H1 (cell line): ENCODE measurements at regions not wholly inside any gene's neighbourhood (a gene's known extent, or its start where the extent isn't known, plus 50 kb on each side); places are given as distances from the start of the nearest gene placed in this dataset.

Experiments
- CTCF ChIA-PET: fragments of 300-600 bp; sonication (Branson Sonifier 250); formaldehyde crosslinking; loops from one replicate; lab custom pipeline; 2021; ENCODE audit not compliant: partially characterized antibody; lab: Charles Lee
- POLR2A ChIA-PET: fragments of 300-600 bp; sonication (Branson Sonifier 250); formaldehyde crosslinking; loops from one replicate; lab custom pipeline; 2021; ENCODE audit warnings: inconsistent platforms; ENCODE audit not compliant: partially characterized antibody; lab: Charles Lee
- DNase-seq, 2 experiments: peaks; one replicate each; pipeline versions ENCODE4 v3.0.0 to v3.0.0-alpha.2; 2010 to 2022; ENCODE audit warnings: low spot score in 2 of 2, low read depth in 1 of 2, mixed read lengths in 1 of 2
- FAIRE-seq: peaks from 2 replicates; lab custom pipeline; 2011; peaks lifted over from hg19 to GRCh38; lab: Jason Lieb, UNC
- H2AFZ ChIP-seq: 2 replicates; pipeline ENCODE4 v1.8.1; 2012; ENCODE audit warnings: low read length, inconsistent platforms
- H2AK5ac ChIP-seq: 2 replicates; pipeline ENCODE4 v1.6.1; 2013; ENCODE audit warnings: low read depth, low read length
- H2BK120ac ChIP-seq: replicated peaks from 2 replicates; pipeline ENCODE3; 2013; ENCODE audit warnings: low read depth, low read length, inconsistent platforms
- H2BK12ac ChIP-seq: 2 replicates; pipeline ENCODE4 v1.6.1; 2013; ENCODE audit warnings: low read depth, low read length
- H2BK15ac ChIP-seq: 2 replicates; pipeline ENCODE4 v1.6.1; 2013; ENCODE audit warnings: low read length
- H2BK20ac ChIP-seq: 2 replicates; pipeline ENCODE4 v1.6.1; 2013; ENCODE audit warnings: low read length
- H2BK5ac ChIP-seq: 2 replicates; pipeline ENCODE4 v1.6.1; 2013; ENCODE audit warnings: low read depth, low read length
- H3K14ac ChIP-seq: 2 replicates; pipeline ENCODE4 v1.6.1; 2013; ENCODE audit warnings: inconsistent platforms; ENCODE audit not compliant: insufficient read length
- H3K18ac ChIP-seq: 2 replicates; pipeline ENCODE4 v1.6.1; 2013; ENCODE audit warnings: low read length; ENCODE audit errors: extremely low read depth
- H3K23ac ChIP-seq: 2 replicates; pipeline ENCODE4 v1.6.1; 2013; ENCODE audit warnings: inconsistent platforms; ENCODE audit not compliant: insufficient read length
- H3K23me2 ChIP-seq: 2 replicates; pipeline ENCODE4 v1.6.1; 2013; ENCODE audit warnings: low read depth, low read length
- H3K27ac ChIP-seq: 2 replicates; pipeline ENCODE4 v1.6.1; 2011; ENCODE audit warnings: low read depth, low read length, inconsistent platforms
- H3K27me3 ChIP-seq, 4 experiments: replicated peaks in 1 of 4; 1 replicate in 1 of 4; 2 replicates in 3 of 4; pipeline versions ENCODE4 v1.6.1 to v1.8.1; 2011 to 2013; ENCODE audit warnings: low read length in 3 of 4, mild to moderate bottlenecking in 3 of 4, inconsistent platforms in 2 of 4, mixed read lengths in 2 of 4, moderate library complexity in 1 of 4; ENCODE audit not compliant: control insufficient read depth in 3 of 4, insufficient read depth in 3 of 4; ENCODE audit errors: extremely low read depth in 1 of 4
- H3K36me3 ChIP-seq, 4 experiments: 2 replicates each; pipeline versions ENCODE4 v1.6.1 to v1.8.1; 2011 to 2013; ENCODE audit warnings: mild to moderate bottlenecking in 4 of 4, low read length in 3 of 4, moderate library complexity in 2 of 4, control low read depth in 1 of 4, inconsistent platforms in 1 of 4; ENCODE audit not compliant: insufficient read depth in 4 of 4, control insufficient read depth in 2 of 4
- H3K4ac ChIP-seq: replicated peaks from 2 replicates; pipeline ENCODE3; 2013; ENCODE audit warnings: low read length, low read depth, mixed read lengths, inconsistent platforms; ENCODE audit not compliant: insufficient read length
- H3K4me1 ChIP-seq, 4 experiments: replicated peaks in 1 of 4; 1 replicate in 1 of 4; 2 replicates in 3 of 4; pipeline versions ENCODE4 v1.6.1 to v1.8.1; 2011 to 2013; ENCODE audit warnings: low read length in 3 of 4, inconsistent platforms in 2 of 4, mixed read lengths in 1 of 4; ENCODE audit not compliant: insufficient read depth in 4 of 4, control insufficient read depth in 3 of 4
- H3K4me2 ChIP-seq, 2 experiments: 2 replicates each; pipeline versions ENCODE4 v1.6.1 to v1.8.1; 2011 to 2013; ENCODE audit warnings: low read depth in 2 of 2, low read length in 2 of 2, control low read depth in 1 of 2, inconsistent platforms in 1 of 2, mild to moderate bottlenecking in 1 of 2; ENCODE audit not compliant: insufficient read depth in 1 of 2
- H3K4me3 ChIP-seq, 4 experiments: fragments of 200-600, 300-600 bp in 1 of 4; sonication (generic), shearing (Covaris generic), sonication (Bioruptor Twin) in 1 of 4; 2 replicates each; pipeline versions ENCODE4 v1.5.1 to v1.8.1; 2011 to 2016; ENCODE audit warnings: low read length in 4 of 4, low read depth in 3 of 4, control low read depth in 2 of 4, inconsistent platforms in 2 of 4, mild to moderate bottlenecking in 2 of 4, mixed read lengths in 1 of 4, moderate library complexity in 1 of 4; ENCODE audit not compliant: insufficient read depth in 2 of 4; ENCODE audit errors: extremely low read depth in 1 of 4
- H3K56ac ChIP-seq: replicated peaks from 2 replicates; pipeline ENCODE3; 2013; ENCODE audit warnings: low read depth, mild to moderate bottlenecking, mixed read lengths, low read length, inconsistent platforms; ENCODE audit not compliant: insufficient read length
- H3K79me1 ChIP-seq: 2 replicates; pipeline ENCODE4 v1.6.1; 2013; ENCODE audit warnings: low read depth, low read length, control low read depth
- H3K79me2 ChIP-seq, 2 experiments: 2 replicates each; pipeline versions ENCODE4 v1.6.1 to v1.8.1; 2012 to 2013; ENCODE audit warnings: low read length in 2 of 2, mild to moderate bottlenecking in 2 of 2, inconsistent platforms in 1 of 2; ENCODE audit not compliant: insufficient read depth in 2 of 2, control insufficient read depth in 1 of 2
- H3K9ac ChIP-seq, 4 experiments: replicated peaks in 1 of 4; 1 replicate in 1 of 4; 2 replicates in 3 of 4; pipeline versions ENCODE4 v1.6.1 to v1.8.1; 2011 to 2013; ENCODE audit warnings: low read depth in 3 of 4, low read length in 3 of 4, control low read depth in 2 of 4, mild to moderate bottlenecking in 2 of 4, moderate library complexity in 2 of 4, inconsistent platforms in 1 of 4; ENCODE audit errors: extremely low read depth in 1 of 4
- H3K9me3 ChIP-seq, 2 experiments: 2 replicates each; pipeline versions ENCODE4 v1.6.1 to v1.8.1; 2012 to 2013; ENCODE audit warnings: mild to moderate bottlenecking in 2 of 2, moderate library complexity in 2 of 2, control low read depth in 1 of 2, inconsistent platforms in 1 of 2, low read depth in 1 of 2, low read length in 1 of 2, mixed read lengths in 1 of 2; ENCODE audit not compliant: insufficient read depth in 2 of 2
- H4K20me1 ChIP-seq, 2 experiments: replicated peaks in 1 of 2; 2 replicates each; pipeline versions ENCODE3 to v1.8.1; 2011 to 2013; ENCODE audit warnings: inconsistent platforms in 2 of 2, low read length in 2 of 2, mild to moderate bottlenecking in 1 of 2; ENCODE audit not compliant: insufficient read depth in 2 of 2, control insufficient read depth in 1 of 2
- H4K5ac ChIP-seq: 2 replicates; pipeline ENCODE4 v1.6.1; 2013; ENCODE audit warnings: low read length, low read depth, mixed read lengths, inconsistent platforms; ENCODE audit not compliant: insufficient read length
- H4K8ac ChIP-seq: 2 replicates; pipeline ENCODE4 v1.8.0; 2013; ENCODE audit warnings: mild to moderate bottlenecking, moderate library complexity, low read length, inconsistent platforms; ENCODE audit not compliant: insufficient read depth; ENCODE audit errors: extremely low read depth
- H4K91ac ChIP-seq: replicated peaks from 2 replicates; pipeline ENCODE3; 2013; ENCODE audit warnings: low read length, mixed read lengths, inconsistent platforms; ENCODE audit not compliant: insufficient read length
- CTCF ChIP-seq, 3 experiments: IDR thresholded peaks; 1 replicate in 2 of 3; 2 replicates in 1 of 3; pipeline versions ENCODE4 v1.5.1 to v1.6.1; 2011; ENCODE audit warnings: low read length in 3 of 3, mild to moderate bottlenecking in 3 of 3, inconsistent platforms in 2 of 3, low read depth in 1 of 3, moderate library complexity in 1 of 3; ENCODE audit not compliant: insufficient read depth in 1 of 3; ENCODE audit errors: control extremely low read depth in 1 of 3
- GTF2F1 ChIP-seq: IDR thresholded peaks from 2 replicates; pipeline ENCODE4 v1.6.1; 2012; ENCODE audit warnings: low read depth, low read length, improper control_type of control experiment, borderline replicate concordance
- POLR2A ChIP-seq, 2 experiments: IDR thresholded peaks; 1 replicate in 1 of 2; 2 replicates in 1 of 2; pipeline ENCODE4 v1.6.1; 2011; ENCODE audit warnings: low read depth in 2 of 2, low read length in 2 of 2, mild to moderate bottlenecking in 2 of 2; ENCODE audit errors: control extremely low read depth in 1 of 2
- WGBS, 2 experiments: shearing (Covaris generic) in 1 of 2; methylation state at CpG; one replicate each; pipeline versions ENCODE4 v1.1.6 to v1.1.7; 2013 to 2015; ENCODE audit warnings: low lambda C conversion rate in 2 of 2, mixed read lengths in 2 of 2, inconsistent platforms in 1 of 2, low coverage in 1 of 2, missing lambda C conversion rate in 1 of 2; ENCODE audit not compliant: insufficient replicate concordance in 2 of 2, insufficient coverage in 1 of 2, insufficient read length in 1 of 2; ENCODE audit errors: extremely low coverage in 1 of 2, missing lambda C conversion rate in 1 of 2; 5-methylcytosine and 5-hydroxymethylcytosine counted together

- TF ChIP-seq POLR2A (IDR thresholded peaks at IDR 0.05; ENCODE audit: control extremely low read depth in 1 of 2, low read depth in 2 of 2, low read length in 2 of 2) = no peak
- no peak for TF ChIP-seq CTCF (IDR thresholded peaks at IDR 0.05; ENCODE audit: control extremely low read depth in 1 of 3, insufficient read depth in 1 of 3, low read depth in 1 of 3, low read length in 3 of 3)
- TF ChIP-seq GTF2F1 = no peak
- Histone ChIP-seq H3K27me3 (no peaks in the 10 kb centered on the region), H3K4me3 (no peak overlapping the region), H2AK5ac (no peak overlapping the region), H2BK120ac (no peak overlapping the region), H3K79me2 (no peaks in the 10 kb centered on the region), H3K23me2 (no peaks in the 10 kb centered on the region), H3K23ac (no peak overlapping the region), H3K4me1 (no peaks in the 10 kb centered on the region; a peak in 2 of 7 replicates), H4K91ac (no peak overlapping the region), H4K5ac (no peak overlapping the region), H3K9me3 (no peaks in the 10 kb centered on the region), H3K36me3 (no peaks in the 10 kb centered on the region), H3K18ac (no peak overlapping the region), H3K79me1 (no peaks in the 10 kb centered on the region), H2BK20ac (no peak overlapping the region), H4K20me1 (no peaks in the 10 kb centered on the region), H2BK12ac (no peak overlapping the region), H3K4me2 (no peak overlapping the region), H3K9ac (no peak overlapping the region), H3K4ac (no peak overlapping the region), H3K14ac (no peak overlapping the region), H2AFZ (no peak overlapping the region), H2BK5ac (no peak overlapping the region), H2BK15ac (no peak overlapping the region), H3K56ac (no peak overlapping the region), H4K8ac (no peak overlapping the region), H3K27ac (no peak overlapping the region)
- FAIRE-seq = no peak
- no peak for DNase-seq
- POLR2A ChIA-PET = no interaction called here
- CTCF ChIA-PET = no interaction called here
- WGBS, 2 experiments = 89% methylated on average over 2 of the region's 2 CpGs; no CpG with 5 or more reads in 1 of the 2 experiments
Observed at GRCh38 chr1:238488401-238488800, 597.7 kb upstream of the ZP4 start.
